ENCODE measurements at regions not wholly inside any gene's neighbourhood (a gene's known extent, or its start where the extent isn't known, plus 50 kb on each side); places are given as distances from the start of the nearest gene placed in this dataset.

DNA sequence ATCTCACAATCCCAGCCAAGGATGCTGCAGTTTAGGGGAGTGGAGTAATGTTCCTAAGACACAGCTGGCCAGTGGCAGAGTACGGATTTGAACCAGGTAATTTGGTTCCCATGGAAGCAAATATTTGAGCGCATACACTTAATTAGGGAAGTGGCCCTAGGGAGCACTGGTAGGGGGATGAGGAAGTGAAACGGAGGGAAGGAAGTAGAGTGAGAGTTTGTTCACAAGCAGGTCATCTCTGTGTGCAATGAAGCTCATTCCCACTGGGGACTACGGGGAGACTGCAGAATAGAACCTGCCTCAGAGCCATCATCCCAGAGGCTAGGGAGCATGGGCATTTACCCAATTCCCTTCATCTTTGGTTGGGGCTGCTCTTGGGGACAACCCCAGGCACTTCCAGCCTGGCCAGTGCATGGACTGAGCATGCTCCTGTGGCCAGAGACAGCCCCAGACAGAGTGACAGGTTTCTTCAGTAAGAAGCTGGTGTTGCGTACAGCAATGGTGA, 317.2 kb upstream of the PROK2 start:
- POLR2A ChIA-PET: no interaction called here
- Mint-ChIP-seq H3K4me3 (no peak overlapping the region), H3K4me1 (peaks cover 12 to 21% (median 21%) of the 10 kb centered on the region in 3 donors), H3K36me3 (no peaks in the 10 kb centered on the region), H3K27ac (no peak overlapping the region), H3K27me3 (peaks cover 22 to 42% of the 10 kb centered on the region in 2 donors), H3K9me3 (peaks cover 0 to 2% (median 0%) of the 10 kb centered on the region in 5 donors)
- no peak for DNase-seq
- CTCF ChIA-PET: no interaction called here
- H3K4me3 ChIP-seq (ENCODE audit: low read length): no peak overlapping the region
- peaks cover 16% of the 10 kb centered on the region for H3K4me1 ChIP-seq (ENCODE audit: insufficient read depth, low read length)
- no peaks in the 10 kb centered on the region for H3K9me3 ChIP-seq (ENCODE audit: low read length)
- H3K27ac ChIP-seq (ENCODE audit: low read depth, low read length): no peak overlapping the region
- H3K36me3 ChIP-seq (ENCODE audit: insufficient read depth, low read length): no peaks in the 10 kb centered on the region
- H3K27me3 ChIP-seq (ENCODE audit: insufficient read depth, low read length, poor library complexity, severe bottlenecking): no peaks in the 10 kb centered on the region

DNA sequence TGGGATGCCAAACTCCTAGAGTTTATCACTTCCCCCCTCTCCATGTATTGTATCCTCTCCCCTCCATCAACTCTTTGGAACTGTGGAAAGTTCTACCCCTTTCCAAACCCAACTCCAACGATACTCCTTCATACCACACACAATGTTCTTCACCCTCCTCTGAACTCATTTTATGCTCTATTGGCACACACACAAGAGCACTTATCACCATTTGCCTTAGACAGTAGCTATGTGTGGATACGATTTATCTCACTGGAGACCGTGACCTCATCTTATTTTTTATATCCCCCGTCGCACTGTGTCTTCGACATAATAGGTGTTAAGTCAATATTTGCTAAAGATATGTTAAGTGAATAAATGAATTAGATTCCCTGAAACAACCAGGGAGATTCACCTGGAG, 316.5 kb upstream of the PROK2 start:
- ChIA-PET POLR2A (no interaction called here), CTCF (no interaction called here)
- H3K9me3 Mint-ChIP-seq: peaks cover 0 to 2% (median 0%) of the 10 kb centered on the region in 5 donors
- H3K4me1 Mint-ChIP-seq: peaks cover 12 to 21% (median 21%) of the 10 kb centered on the region in 3 donors
- no peaks in the 10 kb centered on the region for H3K36me3 Mint-ChIP-seq
- Histone ChIP-seq H3K36me3 (ENCODE audit: insufficient read depth, low read length) (no peaks in the 10 kb centered on the region), H3K27ac (ENCODE audit: low read depth, low read length) (no peak overlapping the region), H3K4me1 (ENCODE audit: insufficient read depth, low read length) (peaks cover 16% of the 10 kb centered on the region), H3K4me3 (ENCODE audit: low read length) (no peak overlapping the region), H3K27me3 (ENCODE audit: insufficient read depth, low read length, poor library complexity, severe bottlenecking) (no peaks in the 10 kb centered on the region), H3K9me3 (ENCODE audit: low read length) (no peaks in the 10 kb centered on the region)
- H3K27ac Mint-ChIP-seq: peak overlapping the region in 3 of 8 donors; percentile 1 to 87 (median 24)
- no peak for DNase-seq
- peaks cover 22 to 42% of the 10 kb centered on the region in 2 donors for H3K27me3 Mint-ChIP-seq
- H3K4me3 Mint-ChIP-seq: peak overlapping the region in 5 of 7 donors; percentile 10 to 73 (median 33)

- Histone ChIP-seq H3K27me3 (ENCODE audit: insufficient read depth, low read length, poor library complexity, severe bottlenecking) (no peaks in the 10 kb centered on the region), H3K4me1 (ENCODE audit: insufficient read depth, low read length) (peaks cover 16% of the 10 kb centered on the region), H3K36me3 (ENCODE audit: insufficient read depth, low read length) (no peaks in the 10 kb centered on the region), H3K4me3 (ENCODE audit: low read length) (peak overlapping the region; percentile 50), H3K9me3 (ENCODE audit: low read length) (no peaks in the 10 kb centered on the region), H3K27ac (ENCODE audit: low read depth, low read length) (no peak overlapping the region)
- H3K4me3 Mint-ChIP-seq: peak overlapping the region; percentile 47 to 85 (median 70)
- peaks cover 19 to 41% of the 10 kb centered on the region in 2 donors for H3K27me3 Mint-ChIP-seq
- H3K36me3 Mint-ChIP-seq: no peaks in the 10 kb centered on the region
- DNase-seq: peak; percentile 41 to 88 (median 73)
- H3K9me3 Mint-ChIP-seq: peaks cover 0 to 2% (median 0%) of the 10 kb centered on the region in 5 donors
- ChIA-PET CTCF (no interaction called here), POLR2A (no interaction called here)
- peaks cover 12 to 21% (median 21%) of the 10 kb centered on the region in 3 donors for H3K4me1 Mint-ChIP-seq
- peak overlapping the region in 6 of 8 donors; percentile 44 to 85 (median 74) for H3K27ac Mint-ChIP-seq
Measured at GRCh38 chr3:72100601-72101187, 315.7 kb upstream of the PROK2 start.

- Mint-ChIP-seq H3K27ac (peak overlapping the region in 2 of 8 donors; percentile 76 to 82), H3K4me1 (peaks cover 12 to 21% (median 21%) of the 10 kb centered on the region in 3 donors), H3K36me3 (no peaks in the 10 kb centered on the region), H3K27me3 (peaks cover 19 to 39% of the 10 kb centered on the region in 2 donors), H3K4me3 (peak overlapping the region in 6 of 7 donors; percentile 62 to 85 (median 72)), H3K9me3 (peaks cover 0 to 2% (median 0%) of the 10 kb centered on the region in 5 donors)
- Histone ChIP-seq H3K4me1 (ENCODE audit: insufficient read depth, low read length) (peaks cover 16% of the 10 kb centered on the region), H3K4me3 (ENCODE audit: low read length) (peak overlapping the region; percentile 50), H3K27me3 (ENCODE audit: insufficient read depth, low read length, poor library complexity, severe bottlenecking) (no peaks in the 10 kb centered on the region), H3K9me3 (ENCODE audit: low read length) (no peaks in the 10 kb centered on the region), H3K27ac (ENCODE audit: low read depth, low read length) (no peak overlapping the region), H3K36me3 (ENCODE audit: insufficient read depth, low read length) (no peaks in the 10 kb centered on the region)
- POLR2A ChIA-PET: no interaction called here
- DNase-seq: no peak
- CTCF ChIA-PET: no interaction called here
Measured at GRCh38 chr3:72100080-72100511, 315.1 kb upstream of the PROK2 start.

DNA sequence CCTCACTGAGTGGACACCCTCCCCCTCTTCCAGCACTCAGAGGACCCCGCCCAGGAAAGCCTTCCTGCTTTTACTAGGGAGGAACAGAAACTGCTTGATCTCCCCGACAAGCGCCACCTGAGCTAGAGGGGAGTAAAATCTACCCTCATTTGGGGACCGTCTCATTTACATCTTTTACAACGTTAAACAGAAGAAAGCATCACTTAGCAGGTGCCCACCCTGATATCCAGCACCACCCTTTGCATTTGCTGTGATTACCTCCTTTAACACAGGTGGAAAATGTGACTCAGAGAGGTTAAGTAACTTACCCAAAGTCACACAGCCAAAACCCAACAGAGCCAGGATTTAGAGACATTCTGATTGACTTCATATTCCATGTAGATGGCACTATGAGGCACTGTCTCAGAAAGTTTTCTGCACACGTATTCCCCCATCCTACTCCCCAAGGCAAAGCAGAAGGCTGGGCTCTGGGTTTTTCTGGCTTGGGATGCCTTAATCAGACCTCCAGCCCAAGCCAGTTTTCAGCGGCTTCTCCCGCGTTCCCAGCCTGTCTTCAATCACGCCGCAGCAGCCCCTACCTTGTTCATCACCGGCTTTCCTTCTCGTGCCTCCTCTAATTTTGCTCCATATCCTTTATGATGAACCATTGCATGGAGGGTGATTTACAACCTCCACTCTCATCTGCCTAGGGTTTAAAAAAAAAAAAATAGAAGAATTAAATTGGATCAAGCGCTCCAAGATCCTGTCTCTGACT, 314.6 kb upstream of the PROK2 start:
- Mint-ChIP-seq H3K9me3 (peaks cover 0 to 2% (median 0%) of the 10 kb centered on the region in 5 donors), H3K27me3 (peaks cover 19 to 36% of the 10 kb centered on the region in 2 donors), H3K27ac (peak overlapping the region in 1 of 8 donors; percentile 82), H3K4me3 (peak overlapping the region in 3 of 7 donors; percentile 2 to 18 (median 11)), H3K4me1 (peaks cover 12 to 21% (median 21%) of the 10 kb centered on the region in 3 donors), H3K36me3 (no peaks in the 10 kb centered on the region)
- Histone ChIP-seq H3K27ac (ENCODE audit: low read depth, low read length) (no peak overlapping the region), H3K27me3 (ENCODE audit: insufficient read depth, low read length, poor library complexity, severe bottlenecking) (no peaks in the 10 kb centered on the region), H3K4me1 (ENCODE audit: insufficient read depth, low read length) (peaks cover 16% of the 10 kb centered on the region), H3K4me3 (ENCODE audit: low read length) (no peak overlapping the region), H3K36me3 (ENCODE audit: insufficient read depth, low read length) (no peaks in the 10 kb centered on the region), H3K9me3 (ENCODE audit: low read length) (no peaks in the 10 kb centered on the region)
- DNase-seq: no peak
- CTCF ChIA-PET: no interaction called here
- POLR2A ChIA-PET: no interaction called here

DNA sequence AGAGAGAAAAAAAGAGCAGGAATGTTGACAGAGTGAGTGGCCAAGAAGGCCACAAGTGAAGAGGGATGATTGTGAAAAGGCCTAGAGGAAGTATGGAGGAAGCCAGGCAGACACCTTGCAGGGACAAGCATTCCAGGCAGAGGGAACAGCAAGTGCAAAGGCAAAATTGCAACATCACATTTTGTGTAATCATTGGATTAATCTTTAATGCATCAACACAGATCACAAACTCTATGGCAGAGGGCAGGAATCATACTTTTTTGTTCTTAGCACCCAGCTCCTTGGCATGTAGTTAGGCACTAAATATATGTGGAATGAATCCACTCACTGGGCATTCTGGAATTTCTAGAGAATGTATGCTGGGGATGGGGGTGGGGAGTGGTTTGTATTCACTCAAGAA, 312.1 kb upstream of the PROK2 start:
- Histone ChIP-seq H3K4me3 (ENCODE audit: low read length) (no peak overlapping the region), H3K36me3 (ENCODE audit: insufficient read depth, low read length) (no peaks in the 10 kb centered on the region), H3K27ac (ENCODE audit: low read depth, low read length) (no peak overlapping the region), H3K4me1 (ENCODE audit: insufficient read depth, low read length) (peaks cover 16% of the 10 kb centered on the region), H3K9me3 (ENCODE audit: low read length) (no peaks in the 10 kb centered on the region), H3K27me3 (ENCODE audit: insufficient read depth, low read length, poor library complexity, severe bottlenecking) (no peaks in the 10 kb centered on the region)
- Mint-ChIP-seq H3K4me1 (peaks cover 12 to 21% (median 21%) of the 10 kb centered on the region in 3 donors), H3K4me3 (no peak overlapping the region), H3K36me3 (no peaks in the 10 kb centered on the region), H3K9me3 (peaks cover 0 to 2% (median 0%) of the 10 kb centered on the region in 5 donors), H3K27me3 (peaks cover 13 to 23% of the 10 kb centered on the region in 2 donors), H3K27ac (no peak overlapping the region)
- DNase-seq: no peak
- ChIA-PET CTCF (interaction anchor here (1.1 kb wide), 1 partner anchor 10 kb away, joined by 3 read pairs; no protein-coding TSS in a partner anchor), POLR2A (no interaction called here)

GRCh38 chr3:72095521-72095920, 310.6 kb upstream of the PROK2 start:
- no peak overlapping the region for H3K27ac ChIP-seq (ENCODE audit: low read depth, low read length)
- POLR2A ChIA-PET: no interaction called here

GRCh38 chr3:72093992-72094334, 309.0 kb upstream of the PROK2 start:
- POLR2A ChIA-PET: no interaction called here
- Histone ChIP-seq H3K9me3 (ENCODE audit: low read length) (no peaks in the 10 kb centered on the region), H3K36me3 (ENCODE audit: insufficient read depth, low read length) (no peaks in the 10 kb centered on the region), H3K4me1 (ENCODE audit: insufficient read depth, low read length) (no peaks in the 10 kb centered on the region), H3K4me3 (ENCODE audit: low read length) (no peak overlapping the region), H3K27ac (ENCODE audit: low read depth, low read length) (no peak overlapping the region), H3K27me3 (ENCODE audit: insufficient read depth, low read length, poor library complexity, severe bottlenecking) (no peaks in the 10 kb centered on the region)
- CTCF ChIA-PET: no interaction called here
- peaks cover 0 to 2% of the 10 kb centered on the region in 2 donors for H3K27me3 Mint-ChIP-seq
- no peaks in the 10 kb centered on the region for H3K4me1 Mint-ChIP-seq
- no peak for DNase-seq
- no peak overlapping the region for H3K4me3 Mint-ChIP-seq
- H3K9me3 Mint-ChIP-seq: no peaks in the 10 kb centered on the region
- no peaks in the 10 kb centered on the region for H3K36me3 Mint-ChIP-seq
- H3K27ac Mint-ChIP-seq: no peak overlapping the region

More at GRCh38 chr3:72095521-72095920, 310.6 kb upstream of the PROK2 start:
- H3K9me3 Mint-ChIP-seq: peaks cover 0 to 2% (median 0%) of the 10 kb centered on the region in 5 donors
- H3K4me3 ChIP-seq (ENCODE audit: low read length): no peak overlapping the region
- CTCF ChIA-PET: no interaction called here
- no peak overlapping the region for H3K4me3 Mint-ChIP-seq
- no peaks in the 10 kb centered on the region for H3K36me3 ChIP-seq (ENCODE audit: insufficient read depth, low read length)
- peaks cover 10 to 11% of the 10 kb centered on the region in 2 donors for H3K27me3 Mint-ChIP-seq
- H3K4me1 Mint-ChIP-seq: peaks cover 3 to 9% (median 9%) of the 10 kb centered on the region in 3 donors
- no peak for DNase-seq
- H3K36me3 Mint-ChIP-seq: no peaks in the 10 kb centered on the region
- H3K9me3 ChIP-seq (ENCODE audit: low read length): no peaks in the 10 kb centered on the region
- H3K27me3 ChIP-seq (ENCODE audit: insufficient read depth, low read length, poor library complexity, severe bottlenecking): no peaks in the 10 kb centered on the region
- H3K27ac Mint-ChIP-seq: no peak overlapping the region
- H3K4me1 ChIP-seq (ENCODE audit: insufficient read depth, low read length): peaks cover 8% of the 10 kb centered on the region
